DND-41 (cell line): ENCODE measurements at regions not wholly inside any gene's neighbourhood (a gene's known extent, or its start where the extent isn't known, plus 50 kb on each side); places are given as distances from the start of the nearest gene placed in this dataset.

Experiments
- EZH2 ChIP-seq: IDR thresholded peaks from 3 replicates; pipeline ENCODE4 v1.6.1; 2012; ENCODE audit warnings: borderline replicate concordance, low read depth, mild to moderate bottlenecking, moderate library complexity, low read length, inconsistent platforms; ENCODE audit not compliant: severe bottlenecking
- TF ChIP-seq, protein P1 (sequence below): IDR thresholded peaks from 2 replicates; pipeline ENCODE4 v1.5.1; 2012; ENCODE audit warnings: borderline replicate concordance, low read length, moderate library complexity, mild to moderate bottlenecking; ENCODE audit not compliant: poor library complexity, severe bottlenecking; ENCODE audit errors: extremely low read depth

DNA sequence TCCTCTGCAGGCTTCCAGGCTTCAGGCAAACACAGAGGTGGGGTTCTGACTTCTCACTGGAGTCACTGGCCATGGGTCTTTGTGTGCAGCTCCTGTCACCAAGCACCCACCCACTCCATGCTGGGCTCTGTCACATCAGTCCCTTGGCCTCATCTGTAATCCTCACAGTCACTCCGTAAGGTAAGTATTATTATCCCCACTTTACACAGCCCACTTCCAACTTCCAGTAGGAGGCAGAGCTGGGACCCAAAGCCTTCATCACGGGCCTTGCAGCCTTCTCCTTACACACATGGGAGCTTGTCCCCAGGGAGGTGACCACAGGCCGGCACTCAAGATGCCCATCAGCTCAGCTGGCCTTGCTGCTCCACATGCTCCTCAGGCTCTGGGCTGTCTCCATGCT is 266.7 kb upstream of the B3GAT1 start:
- TF ChIP-seq, protein P1, sequence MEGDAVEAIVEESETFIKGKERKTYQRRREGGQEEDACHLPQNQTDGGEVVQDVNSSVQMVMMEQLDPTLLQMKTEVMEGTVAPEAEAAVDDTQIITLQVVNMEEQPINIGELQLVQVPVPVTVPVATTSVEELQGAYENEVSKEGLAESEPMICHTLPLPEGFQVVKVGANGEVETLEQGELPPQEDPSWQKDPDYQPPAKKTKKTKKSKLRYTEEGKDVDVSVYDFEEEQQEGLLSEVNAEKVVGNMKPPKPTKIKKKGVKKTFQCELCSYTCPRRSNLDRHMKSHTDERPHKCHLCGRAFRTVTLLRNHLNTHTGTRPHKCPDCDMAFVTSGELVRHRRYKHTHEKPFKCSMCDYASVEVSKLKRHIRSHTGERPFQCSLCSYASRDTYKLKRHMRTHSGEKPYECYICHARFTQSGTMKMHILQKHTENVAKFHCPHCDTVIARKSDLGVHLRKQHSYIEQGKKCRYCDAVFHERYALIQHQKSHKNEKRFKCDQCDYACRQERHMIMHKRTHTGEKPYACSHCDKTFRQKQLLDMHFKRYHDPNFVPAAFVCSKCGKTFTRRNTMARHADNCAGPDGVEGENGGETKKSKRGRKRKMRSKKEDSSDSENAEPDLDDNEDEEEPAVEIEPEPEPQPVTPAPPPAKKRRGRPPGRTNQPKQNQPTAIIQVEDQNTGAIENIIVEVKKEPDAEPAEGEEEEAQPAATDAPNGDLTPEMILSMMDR = no peak
- no peak for TF ChIP-seq EZH2
